ENCODE measurements at regions not wholly inside any gene's neighbourhood (a gene's known extent, or its start where the extent isn't known, plus 50 kb on each side); places are given as distances from the start of the nearest gene placed in this dataset.

GRCh38 chr12:131321988-131322387 is 368.3 kb downstream of the ADGRD1 start:
- TF ChIP-seq MAZ (IDR thresholded peaks at IDR 0.05; ENCODE audit: borderline replicate concordance, low read depth, low read length) (no peak), RCOR1 (IDR thresholded peaks at IDR 0.05; ENCODE audit: insufficient replicate concordance, low read length) (no peak), CEBPB (IDR thresholded peaks at IDR 0.05; ENCODE audit: low read depth, low read length) (no peak), RFX5 (IDR thresholded peaks at IDR 0.05; ENCODE audit: low read depth, low read length) (no peak), FOS (IDR thresholded peaks at IDR 0.05; ENCODE audit: low read depth, low read length) (no peak), SMC3 (IDR thresholded peaks at IDR 0.05; ENCODE audit: low read depth, low read length) (no peak), CHD1 (IDR thresholded peaks at IDR 0.05; ENCODE audit: low read depth, low read length) (no peak), MAFK (IDR thresholded peaks at IDR 0.05; ENCODE audit: low read depth, low read length) (no peak), NFE2L2 (IDR thresholded peaks at IDR 0.05; ENCODE audit: low read depth, low read length) (no peak), MXI1 (IDR thresholded peaks at IDR 0.05; ENCODE audit: borderline replicate concordance, low read depth, low read length) (no peak)
- TF ChIP-seq, protein P1, sequence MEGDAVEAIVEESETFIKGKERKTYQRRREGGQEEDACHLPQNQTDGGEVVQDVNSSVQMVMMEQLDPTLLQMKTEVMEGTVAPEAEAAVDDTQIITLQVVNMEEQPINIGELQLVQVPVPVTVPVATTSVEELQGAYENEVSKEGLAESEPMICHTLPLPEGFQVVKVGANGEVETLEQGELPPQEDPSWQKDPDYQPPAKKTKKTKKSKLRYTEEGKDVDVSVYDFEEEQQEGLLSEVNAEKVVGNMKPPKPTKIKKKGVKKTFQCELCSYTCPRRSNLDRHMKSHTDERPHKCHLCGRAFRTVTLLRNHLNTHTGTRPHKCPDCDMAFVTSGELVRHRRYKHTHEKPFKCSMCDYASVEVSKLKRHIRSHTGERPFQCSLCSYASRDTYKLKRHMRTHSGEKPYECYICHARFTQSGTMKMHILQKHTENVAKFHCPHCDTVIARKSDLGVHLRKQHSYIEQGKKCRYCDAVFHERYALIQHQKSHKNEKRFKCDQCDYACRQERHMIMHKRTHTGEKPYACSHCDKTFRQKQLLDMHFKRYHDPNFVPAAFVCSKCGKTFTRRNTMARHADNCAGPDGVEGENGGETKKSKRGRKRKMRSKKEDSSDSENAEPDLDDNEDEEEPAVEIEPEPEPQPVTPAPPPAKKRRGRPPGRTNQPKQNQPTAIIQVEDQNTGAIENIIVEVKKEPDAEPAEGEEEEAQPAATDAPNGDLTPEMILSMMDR (conservative IDR thresholded peaks at IDR 0.05; ENCODE audit: low read depth, low read length) = no peak
- TF ChIP-seq, protein P2, sequence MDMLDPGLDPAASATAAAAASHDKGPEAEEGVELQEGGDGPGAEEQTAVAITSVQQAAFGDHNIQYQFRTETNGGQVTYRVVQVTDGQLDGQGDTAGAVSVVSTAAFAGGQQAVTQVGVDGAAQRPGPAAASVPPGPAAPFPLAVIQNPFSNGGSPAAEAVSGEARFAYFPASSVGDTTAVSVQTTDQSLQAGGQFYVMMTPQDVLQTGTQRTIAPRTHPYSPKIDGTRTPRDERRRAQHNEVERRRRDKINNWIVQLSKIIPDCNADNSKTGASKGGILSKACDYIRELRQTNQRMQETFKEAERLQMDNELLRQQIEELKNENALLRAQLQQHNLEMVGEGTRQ (IDR thresholded peaks at IDR 0.05; ENCODE audit: low read depth, low read length) = no peak
- TF ChIP-seq, protein P3, sequence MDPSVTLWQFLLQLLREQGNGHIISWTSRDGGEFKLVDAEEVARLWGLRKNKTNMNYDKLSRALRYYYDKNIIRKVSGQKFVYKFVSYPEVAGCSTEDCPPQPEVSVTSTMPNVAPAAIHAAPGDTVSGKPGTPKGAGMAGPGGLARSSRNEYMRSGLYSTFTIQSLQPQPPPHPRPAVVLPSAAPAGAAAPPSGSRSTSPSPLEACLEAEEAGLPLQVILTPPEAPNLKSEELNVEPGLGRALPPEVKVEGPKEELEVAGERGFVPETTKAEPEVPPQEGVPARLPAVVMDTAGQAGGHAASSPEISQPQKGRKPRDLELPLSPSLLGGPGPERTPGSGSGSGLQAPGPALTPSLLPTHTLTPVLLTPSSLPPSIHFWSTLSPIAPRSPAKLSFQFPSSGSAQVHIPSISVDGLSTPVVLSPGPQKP (IDR thresholded peaks at IDR 0.05; ENCODE audit: borderline replicate concordance, low read depth, low read length) = no peak
- H2AK9ac ChIP-seq (replicated peaks; ENCODE audit: low read depth, low read length, poor library complexity) = no peak overlapping the region
- H3K4me2 ChIP-seq (ENCODE audit: low read depth, low read length) = no peak overlapping the region
- no peak overlapping the region for H4K5ac ChIP-seq (ENCODE audit: low read depth, low read length)
- H3K4me1 ChIP-seq (ENCODE audit: control insufficient read depth, insufficient read depth, low read length) = no peaks in the 10 kb centered on the region
- POLR2A ChIA-PET (ENCODE audit: unreplicated experiment) = no interaction called here
- no peak overlapping the region for H3K4ac ChIP-seq (ENCODE audit: low read depth, low read length)
- H2BK120ac ChIP-seq (ENCODE audit: low read depth, low read length) = no peak overlapping the region
- no peak overlapping the region for H3K4me3 ChIP-seq (ENCODE audit: insufficient read depth, low read depth, low read length)
- no peak overlapping the region for H2AK5ac ChIP-seq (ENCODE audit: low read depth, low read length)
- H3K23ac ChIP-seq (ENCODE audit: low read depth, low read length) = no peak overlapping the region
- no peak for DNase-seq
- H3K27me3 ChIP-seq (ENCODE audit: control insufficient read depth, insufficient read depth, low read length) = no peaks in the 10 kb centered on the region
- H2BK5ac ChIP-seq (ENCODE audit: low read depth, low read length, poor library complexity, severe bottlenecking) = no peak overlapping the region
- H3K56ac ChIP-seq (ENCODE audit: extremely low read depth, insufficient read depth, low read length) = no peak overlapping the region
- no peak overlapping the region for H3K18ac ChIP-seq (ENCODE audit: low read depth, low read length)
- H3K27ac ChIP-seq (ENCODE audit: insufficient read depth, low read length) = no peak overlapping the region
- H3K9me3 ChIP-seq (ENCODE audit: control insufficient read depth, insufficient read depth, low read length) = peaks cover 6% of the 10 kb centered on the region
- H2BK15ac ChIP-seq (ENCODE audit: low read depth, low read length) = no peak overlapping the region
- no TSS peak for BruUV-seq (replicated peaks)
- no peak overlapping the region for H3K9ac ChIP-seq (ENCODE audit: low read depth, low read length)
- no peaks in the 10 kb centered on the region for H3K36me3 ChIP-seq (ENCODE audit: control insufficient read depth, insufficient read depth, low read length)
- H2BK20ac ChIP-seq (ENCODE audit: low read depth, low read length) = no peak overlapping the region
- no peak overlapping the region for H3K14ac ChIP-seq (replicated peaks; ENCODE audit: low read depth, low read length)
- intact Hi-C loops (cut with micrococcal nuclease) = no loop called here
- H3K9me1 ChIP-seq (ENCODE audit: insufficient read depth, low read length) = no peaks in the 10 kb centered on the region
- dilution Hi-C loops (cut with HindIII; ENCODE audit: low sequenced_read_pairs, unreplicated experiment) = no loop called here
- no peak overlapping the region for H4K91ac ChIP-seq (ENCODE audit: insufficient read depth, low read depth, low read length)
- H3K79me1 ChIP-seq (ENCODE audit: low read depth in 1 of 2, low read length in 2 of 2) = no peaks in the 10 kb centered on the region
- CTCF ChIA-PET = no interaction called here
- H4K8ac ChIP-seq (ENCODE audit: low read depth in 2 of 2, low read length in 2 of 2) = no peak overlapping the region
- no peak overlapping the region for H2AFZ ChIP-seq (replicated peaks; ENCODE audit: low read length, poor library complexity)
- no peaks in the 10 kb centered on the region for H4K20me1 ChIP-seq (ENCODE audit: insufficient read depth, low read length)
- no peak for ATAC-seq (ENCODE audit: low read depth)
- in situ Hi-C loops (cut with MboI; ENCODE audit: low sequenced_read_pairs) = no loop called here

Measured in IMR-90 (cell line).